ENCODE measurements at regions not wholly inside any gene's neighbourhood (a gene's known extent, or its start where the extent isn't known, plus 50 kb on each side); places are given as distances from the start of the nearest gene placed in this dataset.

GRCh38 chr13:74215420-74215819 is 81.2 kb upstream of the KLF12 start:
- Histone ChIP-seq H3F3A (replicated peaks; ENCODE audit: low read depth) (no peaks in the 10 kb centered on the region), H3K9me2 (ENCODE audit: insufficient read depth) (no peaks in the 10 kb centered on the region), H4K20me1 (replicated peaks; ENCODE audit: insufficient read depth) (no peaks in the 10 kb centered on the region), H2AFZ (peak overlapping the region; percentile 38; the same call in 1 of the 2 replicates), H3K4me3 (no peak overlapping the region), H3K27me3 (ENCODE audit: insufficient read depth) (no peaks in the 10 kb centered on the region), H3K4me2 (no peak overlapping the region), H3K27ac (ENCODE audit: low read depth) (no peak overlapping the region), H3K79me2 (replicated peaks; ENCODE audit: insufficient read depth) (no peaks in the 10 kb centered on the region), H3K4me1 (ENCODE audit: insufficient read depth) (no peaks in the 10 kb centered on the region), H3K36me3 (ENCODE audit: insufficient read depth) (no peaks in the 10 kb centered on the region)
- Mint-ChIP-seq H3K4me3 (no peak overlapping the region), H3K4me1 (no peaks in the 10 kb centered on the region), H3K9me3 (no peaks in the 10 kb centered on the region), H3K27me3 (ENCODE audit: insufficient read depth, low read depth, poor library complexity) (no peaks in the 10 kb centered on the region), H3K27ac (no peak overlapping the region), H3K36me3 (ENCODE audit: low read depth) (no peaks in the 10 kb centered on the region)
- no peak for TF ChIP-seq REST (IDR thresholded peaks at IDR 0.05; ENCODE audit: unreplicated experiment)
- no peak for TF ChIP-seq ZNF114 (CRISPR knock-in tag; IDR thresholded peaks at IDR 0.05)
- TF ChIP-seq STAT1 (IDR thresholded peaks at IDR 0.05; ENCODE audit: unreplicated experiment): no peak
- TF ChIP-seq JUNB (IDR thresholded peaks at IDR 0.05; ENCODE audit: unreplicated experiment): no peak
- no peak for TF ChIP-seq EZH2 (IDR thresholded peaks at IDR 0.05; ENCODE audit: low read depth, unreplicated experiment)
- no peak for TF ChIP-seq ZNF462 (CRISPR knock-in tag; IDR thresholded peaks at IDR 0.05)
- no peak for TF ChIP-seq EZH2phosphoT487 (IDR thresholded peaks at IDR 0.05; ENCODE audit: unreplicated experiment)
- TF ChIP-seq NANOG (IDR thresholded peaks at IDR 0.05; ENCODE audit: borderline replicate concordance): no peak
- TF ChIP-seq ZNF331 (CRISPR knock-in tag; IDR thresholded peaks at IDR 0.05; ENCODE audit: low read depth): no peak
- no peak for TF ChIP-seq CREB1 (CRISPR knock-in tag; IDR thresholded peaks at IDR 0.05; ENCODE audit: low read depth)
- TF ChIP-seq POLR2AphosphoS5 (IDR thresholded peaks at IDR 0.05; ENCODE audit: low read depth): no peak
- TF ChIP-seq ETS1 (IDR thresholded peaks at IDR 0.05): no peak
- no peak for TF ChIP-seq CTCF (conservative IDR thresholded peaks at IDR 0.05; ENCODE audit: low read depth in 2 of 2)
- ATAC-seq (no peak), DNase-seq (ENCODE audit: low spot score) (no peak)
